ENCODE measurements at regions not wholly inside any gene's neighbourhood (a gene's known extent, or its start where the extent isn't known, plus 50 kb on each side); places are given as distances from the start of the nearest gene placed in this dataset.

DNA sequence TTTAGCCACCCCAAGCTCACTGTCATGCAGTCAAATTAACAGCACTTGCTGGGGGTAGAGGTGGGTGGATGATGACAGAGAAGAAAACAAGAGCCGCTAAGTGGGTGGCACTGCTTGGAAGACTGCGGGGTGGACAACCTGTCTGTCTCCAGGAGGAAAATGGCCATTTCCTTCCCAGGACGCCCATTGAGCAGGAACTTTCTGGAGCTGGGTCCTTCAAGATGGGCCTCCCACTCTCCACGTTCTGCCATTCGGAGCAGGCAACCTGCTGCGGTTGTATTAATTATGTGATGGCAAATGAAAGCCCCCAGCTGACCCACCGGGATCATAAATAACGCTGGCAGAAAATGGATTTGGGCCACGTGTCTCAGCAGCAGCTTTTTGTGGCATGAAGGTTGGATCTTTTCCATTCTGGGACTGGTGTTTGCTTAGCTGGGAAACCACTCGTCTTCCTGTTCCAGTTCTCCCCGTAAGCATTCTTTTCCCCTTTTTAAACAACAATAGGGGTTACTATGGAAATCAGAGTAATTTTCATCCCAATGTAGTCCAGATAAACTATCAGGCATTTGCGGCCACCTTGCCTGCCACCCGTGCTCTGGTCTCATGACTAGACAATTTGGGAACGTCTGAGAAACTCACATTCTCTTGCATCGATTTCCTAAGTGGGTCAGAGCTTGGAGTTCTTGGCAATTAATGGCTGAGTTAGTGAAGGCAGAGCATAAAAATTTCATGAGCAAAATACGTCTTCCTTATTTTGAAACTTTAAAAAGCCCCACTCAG is 215.5 kb downstream of the ANKRD60 start:
- TF ChIP-seq GABPA (IDR thresholded peaks at IDR 0.05; ENCODE audit: borderline replicate concordance, insufficient read depth, low read length) (no peak), EP300 (IDR thresholded peaks at IDR 0.05; ENCODE audit: borderline replicate concordance in 1 of 2, low read depth in 2 of 2, low read length in 2 of 2) (no peak), RAD21 (IDR thresholded peaks at IDR 0.05 in 1 of 2, conservative IDR thresholded peaks at IDR 0.05 in 1 of 2; ENCODE audit: low read depth in 2 of 2, low read length in 2 of 2) (no peak), RFX5 (IDR thresholded peaks at IDR 0.05; ENCODE audit: borderline replicate concordance, low read depth, low read length) (no peak), CHD1 (IDR thresholded peaks at IDR 0.05; ENCODE audit: low read depth, low read length) (no peak)
- TF ChIP-seq, protein P1, sequence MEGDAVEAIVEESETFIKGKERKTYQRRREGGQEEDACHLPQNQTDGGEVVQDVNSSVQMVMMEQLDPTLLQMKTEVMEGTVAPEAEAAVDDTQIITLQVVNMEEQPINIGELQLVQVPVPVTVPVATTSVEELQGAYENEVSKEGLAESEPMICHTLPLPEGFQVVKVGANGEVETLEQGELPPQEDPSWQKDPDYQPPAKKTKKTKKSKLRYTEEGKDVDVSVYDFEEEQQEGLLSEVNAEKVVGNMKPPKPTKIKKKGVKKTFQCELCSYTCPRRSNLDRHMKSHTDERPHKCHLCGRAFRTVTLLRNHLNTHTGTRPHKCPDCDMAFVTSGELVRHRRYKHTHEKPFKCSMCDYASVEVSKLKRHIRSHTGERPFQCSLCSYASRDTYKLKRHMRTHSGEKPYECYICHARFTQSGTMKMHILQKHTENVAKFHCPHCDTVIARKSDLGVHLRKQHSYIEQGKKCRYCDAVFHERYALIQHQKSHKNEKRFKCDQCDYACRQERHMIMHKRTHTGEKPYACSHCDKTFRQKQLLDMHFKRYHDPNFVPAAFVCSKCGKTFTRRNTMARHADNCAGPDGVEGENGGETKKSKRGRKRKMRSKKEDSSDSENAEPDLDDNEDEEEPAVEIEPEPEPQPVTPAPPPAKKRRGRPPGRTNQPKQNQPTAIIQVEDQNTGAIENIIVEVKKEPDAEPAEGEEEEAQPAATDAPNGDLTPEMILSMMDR (IDR thresholded peaks at IDR 0.05; ENCODE audit: control extremely low read depth in 1 of 3, insufficient read depth in 1 of 3, low read depth in 1 of 3, low read length in 3 of 3) = no peak

All from H1 (cell line).